ENCODE measurements at regions not wholly inside any gene's neighbourhood (a gene's known extent, or its start where the extent isn't known, plus 50 kb on each side); places are given as distances from the start of the nearest gene placed in this dataset.
"Not testable (repeated sequence)": the region's sequence is repeated elsewhere in the genome, so short reads cannot be mapped to it uniquely, and the experiment has no call there.

DNA sequence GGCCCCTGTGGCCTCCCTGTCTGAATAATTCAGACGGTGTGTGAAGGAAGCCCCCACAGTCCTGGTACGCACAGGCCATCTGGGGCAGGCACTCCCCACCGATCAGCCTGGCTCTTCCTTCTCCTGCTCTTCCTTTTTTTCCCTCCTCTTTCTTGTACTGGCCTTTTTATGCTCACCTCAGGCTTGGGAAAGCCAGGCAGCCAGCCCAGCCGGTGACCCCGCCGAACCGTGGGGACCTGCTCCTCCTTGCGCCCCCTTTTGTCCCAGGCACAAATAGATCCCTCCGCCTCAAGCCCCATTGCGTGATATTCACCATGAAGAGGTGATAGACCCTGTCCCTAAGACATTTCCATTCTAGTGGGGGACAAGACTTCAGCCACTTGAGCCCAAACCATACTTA lies 80.2 kb upstream of the BRD7 start:
- no peak for DNase-seq (ENCODE audit: low spot score)

DNA sequence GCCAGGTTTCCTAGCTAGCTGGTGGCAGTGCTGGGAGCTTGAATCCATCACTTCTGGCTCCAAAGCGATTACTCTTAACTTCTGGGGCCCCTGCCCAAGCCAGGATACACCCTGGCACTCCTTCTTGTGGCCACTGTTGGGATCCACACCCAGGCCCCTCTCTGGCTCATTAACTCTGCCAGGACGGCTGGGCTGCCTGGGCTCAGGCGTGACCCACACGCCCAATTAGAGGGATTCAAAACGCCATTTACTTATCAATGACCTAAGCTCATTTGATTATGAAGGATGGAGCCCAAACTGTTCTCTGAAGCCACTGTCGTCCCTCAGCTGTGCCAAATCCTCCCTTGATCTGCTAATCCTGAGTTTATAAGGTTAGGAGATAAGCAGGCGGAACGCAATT lies 79.7 kb upstream of the BRD7 start:
- DNase-seq (ENCODE audit: low spot score), result no peak

DNA sequence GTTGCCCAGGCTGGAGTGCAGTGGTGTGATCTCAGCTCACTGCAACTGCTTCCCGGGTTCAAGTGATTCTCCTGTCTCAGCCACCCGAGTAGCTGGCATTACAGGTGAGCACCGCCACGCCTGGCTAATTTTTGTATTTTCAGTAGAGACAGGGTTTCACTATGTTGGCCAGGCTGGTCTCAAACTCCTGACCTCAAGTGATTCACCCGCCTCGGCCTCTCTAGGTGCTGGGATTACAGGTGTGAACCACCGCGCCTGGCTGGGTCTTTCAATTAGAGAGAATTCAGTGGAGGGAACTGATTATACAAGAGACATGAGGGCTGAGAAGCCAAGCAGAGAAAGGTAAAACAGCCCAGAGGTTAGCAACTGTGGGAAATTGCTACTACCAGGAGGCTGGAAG lies 78.6 kb upstream of the BRD7 start:
- not testable (repeated sequence) for DNase-seq (ENCODE audit: low spot score)

- no peak for DNase-seq (ENCODE audit: low spot score)
Measured at GRCh38 chr16:50446861-50447260, 78.1 kb upstream of the BRD7 start.

DNA sequence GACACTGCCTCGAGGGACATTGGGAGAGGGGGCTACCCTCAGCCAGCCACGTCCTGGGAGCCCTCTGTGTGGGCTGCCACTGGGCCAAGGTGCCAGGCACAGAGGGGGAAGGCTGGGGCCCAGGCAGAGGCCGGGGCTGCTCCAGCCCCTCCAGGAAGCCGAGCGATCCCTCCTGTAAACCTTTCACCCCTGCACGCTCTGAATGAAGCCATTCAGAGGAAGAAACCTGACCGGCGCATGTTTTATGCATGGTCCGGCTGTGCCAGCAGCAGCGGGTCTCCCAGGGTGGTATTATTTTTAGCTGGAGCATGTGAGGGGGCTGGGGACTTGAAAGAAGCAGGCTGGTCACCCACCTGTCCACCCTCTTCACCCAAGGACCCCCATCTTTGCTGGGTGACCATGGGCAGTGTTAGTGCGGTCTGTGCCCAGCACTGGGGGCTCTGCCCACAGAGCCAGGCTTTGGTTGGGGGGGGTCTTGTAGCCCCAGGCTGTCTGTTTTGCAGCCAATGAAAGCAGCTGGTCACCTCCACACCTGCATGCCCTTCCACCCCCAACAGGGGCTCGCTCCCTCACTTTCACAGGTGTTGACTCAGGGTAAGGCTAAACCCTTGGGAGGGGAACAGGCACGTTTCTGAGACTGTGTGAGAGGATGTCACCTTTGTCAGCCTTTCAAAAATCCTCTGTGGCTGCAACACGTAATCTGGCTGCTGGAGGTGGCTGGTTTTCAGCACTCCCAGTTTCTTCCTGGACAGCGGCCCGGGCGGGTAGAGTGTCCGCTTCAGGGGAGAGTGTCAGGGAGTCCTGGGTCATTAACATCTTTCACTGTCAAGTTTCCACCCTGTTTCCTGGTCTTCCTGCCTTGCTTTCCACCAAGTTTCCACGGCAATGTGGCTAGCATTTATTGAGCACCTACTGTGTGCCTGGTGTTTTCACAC lies 77.1 kb upstream of the BRD7 start:
- DNase-seq (ENCODE audit: low spot score), result no peak

GRCh38 chr16:50444526-50444925 lies 75.7 kb upstream of the BRD7 start:
- no peak for DNase-seq (ENCODE audit: low spot score)

- DNase-seq (ENCODE audit: low spot score), result no peak
Measured at GRCh38 chr16:50442221-50442620, 73.4 kb upstream of the BRD7 start.

DNA sequence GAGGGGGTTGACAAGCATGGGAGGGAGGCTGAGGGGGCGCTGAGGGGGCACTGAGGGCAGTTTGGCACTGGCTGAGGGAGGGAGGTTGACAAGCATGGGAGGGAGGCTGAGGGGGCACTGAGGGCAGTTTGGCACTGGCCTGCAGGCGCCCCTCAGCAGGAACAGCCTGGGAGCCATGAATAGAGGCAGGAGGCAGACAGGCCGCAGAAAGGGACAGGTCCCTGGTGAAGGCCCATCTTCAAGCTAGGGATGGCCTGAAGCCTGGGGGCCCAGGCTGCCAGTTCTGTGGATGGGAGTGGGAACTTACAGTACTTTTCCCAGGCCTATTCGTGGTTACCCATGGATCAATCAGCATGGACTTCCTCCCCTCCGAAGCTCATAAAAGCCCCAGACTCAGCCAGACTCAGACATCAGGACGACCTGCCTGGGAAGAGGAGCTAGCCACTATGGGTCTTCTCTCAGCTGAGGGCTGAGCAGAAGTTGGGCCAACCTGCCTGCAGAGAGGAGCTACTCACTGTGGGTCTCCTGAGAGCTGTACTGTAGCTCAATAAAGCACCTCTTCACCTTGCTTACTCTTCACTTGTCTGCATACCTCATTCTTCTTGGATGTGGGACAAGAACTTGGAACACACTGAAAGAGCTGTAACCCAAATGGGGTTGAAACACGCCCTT lies 72.8 kb upstream of the BRD7 start:
- no peak for DNase-seq (ENCODE audit: low spot score)

GRCh38 chr16:50440991-50441390 lies 72.2 kb upstream of the BRD7 start:
- no peak for DNase-seq (ENCODE audit: low spot score)

DNA sequence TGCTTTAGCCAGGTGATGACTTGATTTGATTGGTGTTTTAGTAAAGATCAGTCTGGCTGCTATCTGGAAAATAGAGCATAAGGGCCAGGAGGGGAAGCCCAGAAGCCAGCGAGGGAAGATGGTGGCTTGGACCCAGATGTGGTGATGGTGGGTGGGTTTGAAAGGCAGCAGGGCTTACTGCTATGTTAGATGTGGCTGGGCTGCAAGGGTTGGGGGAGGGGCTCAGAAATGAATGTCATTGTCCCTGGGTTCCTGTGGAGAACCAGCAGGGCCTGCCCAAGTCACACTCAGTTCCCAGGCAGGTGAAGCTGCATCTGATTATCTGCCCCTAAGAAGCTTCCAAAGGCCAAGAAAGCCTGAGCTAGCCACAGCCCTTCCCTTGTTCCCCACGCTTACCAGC lies 71.7 kb upstream of the BRD7 start:
- DNase-seq (ENCODE audit: low spot score), result no peak

DNA sequence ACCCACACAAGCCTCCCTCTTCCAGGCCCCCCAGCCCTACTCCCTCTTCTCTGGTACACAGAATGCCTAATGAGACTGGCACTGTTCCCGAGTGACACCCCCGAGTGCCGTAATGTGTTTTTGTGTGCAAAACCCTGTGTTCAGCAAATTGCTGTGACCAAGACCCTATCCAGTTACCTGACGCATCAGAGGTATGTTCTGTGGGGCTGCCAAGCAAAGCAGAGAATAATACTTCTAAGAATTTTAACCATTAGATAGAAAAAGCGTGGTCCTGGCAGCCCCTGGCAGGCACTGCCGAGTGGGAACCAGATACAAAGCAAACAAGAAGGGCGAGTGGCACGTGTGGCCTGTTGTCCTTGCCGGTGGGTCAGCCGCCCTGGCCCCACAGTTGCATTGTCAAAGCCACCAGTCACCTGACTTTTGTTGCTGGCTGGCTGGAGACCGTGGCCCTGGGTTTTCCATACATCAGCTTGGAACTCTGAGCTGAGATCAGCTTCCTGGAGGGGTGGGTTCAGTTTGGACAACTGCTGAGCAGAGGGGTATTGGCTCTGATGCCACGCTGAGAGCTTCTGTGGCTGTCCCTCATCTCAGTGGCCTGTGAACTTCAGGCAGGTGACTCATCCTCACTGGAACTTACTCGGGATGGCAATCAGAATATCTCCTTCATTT lies 69.1 kb upstream of the BRD7 start:
- DNase-seq (ENCODE audit: low spot score), result no peak

- DNase-seq (ENCODE audit: low spot score), result no peak
Measured at GRCh38 chr16:50436271-50436670, 67.5 kb upstream of the BRD7 start.

DNA sequence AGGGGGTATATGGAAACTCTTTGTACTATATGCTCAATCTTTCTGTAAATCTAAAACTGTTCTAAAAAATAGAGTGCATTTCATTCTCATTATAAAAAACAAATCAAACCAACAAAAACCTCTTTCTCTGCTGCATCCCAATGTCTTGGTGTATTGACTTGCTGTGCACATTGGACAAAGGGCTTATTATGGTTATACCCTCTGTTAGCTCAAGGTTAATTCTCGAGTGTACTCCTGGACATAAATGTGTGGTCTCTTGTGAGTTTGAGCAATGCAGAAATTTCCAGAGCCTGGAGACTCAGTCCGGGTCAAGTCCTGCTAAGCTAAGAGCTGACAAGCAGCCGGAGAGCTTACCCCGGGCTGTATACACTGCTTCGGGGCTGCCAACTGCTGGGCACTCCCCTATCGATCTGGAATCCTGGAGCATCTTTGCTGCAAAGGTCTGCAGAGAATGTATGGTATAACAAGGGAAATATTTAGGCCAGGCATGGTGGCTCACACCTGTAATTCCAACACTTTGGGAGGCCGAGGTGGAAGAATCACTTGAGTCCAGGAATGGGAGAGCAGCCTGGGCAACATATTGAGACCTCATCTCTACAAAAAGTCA lies 66.2 kb upstream of the BRD7 start:
- DNase-seq (ENCODE audit: low spot score), result no peak

- DNase-seq (ENCODE audit: low spot score), result no peak
Measured at GRCh38 chr16:50430076-50430475, 61.3 kb upstream of the BRD7 start.

DNA sequence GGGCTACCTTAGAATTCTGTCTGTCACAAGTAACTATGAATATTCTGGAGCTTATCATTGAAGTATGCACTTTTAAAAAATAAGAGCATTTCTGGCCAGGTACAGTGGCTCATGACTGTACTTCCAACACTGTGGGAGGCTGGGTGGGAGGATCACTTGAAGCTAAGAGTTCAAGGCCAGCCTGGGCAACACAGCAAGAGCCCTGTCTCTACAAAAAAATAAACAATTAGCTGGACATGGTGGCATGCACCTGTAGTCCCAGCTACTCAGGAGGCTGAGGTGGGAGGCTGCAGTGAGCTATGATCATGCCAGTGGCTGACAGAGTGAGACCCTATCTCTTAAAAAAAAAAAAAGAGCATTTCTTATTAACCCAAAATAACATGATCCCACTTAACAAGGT lies 60.0 kb upstream of the BRD7 start:
- DNase-seq (ENCODE audit: low spot score), result no peak

GRCh38 chr16:50428116-50428515 lies 59.3 kb upstream of the BRD7 start:
- no peak for DNase-seq (ENCODE audit: low spot score)

- no peak for DNase-seq (ENCODE audit: low spot score)
Measured at GRCh38 chr16:50427107-50427506, 58.3 kb upstream of the BRD7 start.

- no peak for DNase-seq (ENCODE audit: low spot score)
Measured at GRCh38 chr16:50425648-50426047, 56.9 kb upstream of the BRD7 start.

DNA sequence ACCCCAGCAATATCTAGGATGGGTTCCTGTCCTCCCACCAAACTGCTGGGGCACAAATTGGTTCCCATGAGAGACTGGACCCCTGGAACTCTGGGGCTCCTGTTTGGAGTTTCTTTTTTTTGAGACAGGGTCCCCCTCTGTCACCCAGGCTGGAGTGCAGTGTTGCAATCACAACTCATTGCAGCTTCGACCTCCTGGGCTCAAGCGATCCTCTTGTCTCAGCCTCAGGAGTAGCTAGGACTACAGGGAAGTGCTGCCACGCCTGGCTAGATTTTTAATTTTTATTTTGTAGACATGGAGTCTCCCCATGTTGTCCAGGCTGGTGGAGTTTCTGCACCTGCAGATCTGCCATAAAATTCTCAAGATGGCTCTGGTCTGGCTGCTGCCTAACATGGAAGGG lies 56.3 kb upstream of the BRD7 start:
- DNase-seq (ENCODE audit: low spot score), result no peak

- no peak for DNase-seq (ENCODE audit: low spot score)
Measured at GRCh38 chr16:50422926-50423325, 54.1 kb upstream of the BRD7 start.

DNA sequence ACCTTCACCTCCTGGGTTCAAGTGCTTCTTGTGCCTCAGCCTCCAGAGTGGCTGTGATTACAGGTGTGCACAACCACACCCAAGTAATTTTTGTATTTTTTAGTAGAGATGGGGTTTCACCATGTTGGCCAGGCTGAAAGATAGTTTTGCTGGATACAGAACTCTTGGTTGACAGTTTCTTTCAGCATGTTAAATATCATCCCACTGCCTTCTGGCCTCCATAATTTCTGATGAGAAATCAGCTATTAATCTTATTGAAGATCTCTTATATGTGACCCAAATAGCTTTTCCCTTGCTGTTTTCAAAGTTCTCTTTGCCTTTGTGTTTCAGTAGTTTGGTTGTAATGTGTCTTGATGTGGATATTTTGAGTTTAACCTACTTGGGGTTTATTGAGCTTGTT lies 50.3 kb upstream of the BRD7 start:
- DNase-seq (ENCODE audit: low spot score), result no peak

Data from HuH-7.5 (cell line).